ENCODE measurements at regions not wholly inside any gene's neighbourhood (a gene's known extent, or its start where the extent isn't known, plus 50 kb on each side); places are given as distances from the start of the nearest gene placed in this dataset.

DNA sequence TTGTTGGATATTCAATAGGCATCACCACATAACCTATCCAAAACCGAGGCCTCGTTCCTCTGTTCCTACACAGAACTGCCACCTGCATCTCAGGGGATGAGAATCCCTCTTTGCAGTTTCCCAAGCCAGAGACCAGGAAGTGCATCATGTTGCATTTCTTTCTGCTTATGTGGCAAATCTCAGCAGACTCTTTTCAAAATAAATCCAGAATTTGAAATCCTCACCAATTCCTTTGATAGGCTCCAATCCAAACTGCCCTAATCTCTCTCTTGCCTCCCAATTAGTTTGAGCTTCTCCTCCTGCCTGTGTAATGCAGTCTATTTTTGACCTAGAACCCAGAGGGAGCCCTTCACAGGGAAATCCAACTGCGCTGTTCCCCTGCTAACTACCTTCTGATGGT lies 215.5 kb downstream of the RNF144A start:
- no peaks in the 10 kb centered on the region for H3K36me3 ChIP-seq (ENCODE audit: control insufficient read depth in 1 of 2, insufficient read depth in 2 of 2, low read length in 2 of 2)
- H3K4me2 ChIP-seq (ENCODE audit: low read length) = no peak overlapping the region
- H3K9ac ChIP-seq (ENCODE audit: low read length) = no peak overlapping the region
- H2AFZ ChIP-seq (ENCODE audit: low read depth, low read length, poor library complexity, severe bottlenecking) = no peak overlapping the region
- no peaks in the 10 kb centered on the region for H3K9me3 ChIP-seq (ENCODE audit: control insufficient read depth in 1 of 2, insufficient read depth in 1 of 2, low read depth in 1 of 2, low read length in 2 of 2)
- ATAC-seq = no peak
- TF ChIP-seq YY1 (IDR thresholded peaks at IDR 0.05; ENCODE audit: extremely low read depth, insufficient replicate concordance, low read depth, low read length) (no peak), TCF7L2 (IDR thresholded peaks at IDR 0.05; ENCODE audit: borderline replicate concordance, extremely low read depth, insufficient read depth, insufficient read length) (no peak)
- TF ChIP-seq, protein P1, sequence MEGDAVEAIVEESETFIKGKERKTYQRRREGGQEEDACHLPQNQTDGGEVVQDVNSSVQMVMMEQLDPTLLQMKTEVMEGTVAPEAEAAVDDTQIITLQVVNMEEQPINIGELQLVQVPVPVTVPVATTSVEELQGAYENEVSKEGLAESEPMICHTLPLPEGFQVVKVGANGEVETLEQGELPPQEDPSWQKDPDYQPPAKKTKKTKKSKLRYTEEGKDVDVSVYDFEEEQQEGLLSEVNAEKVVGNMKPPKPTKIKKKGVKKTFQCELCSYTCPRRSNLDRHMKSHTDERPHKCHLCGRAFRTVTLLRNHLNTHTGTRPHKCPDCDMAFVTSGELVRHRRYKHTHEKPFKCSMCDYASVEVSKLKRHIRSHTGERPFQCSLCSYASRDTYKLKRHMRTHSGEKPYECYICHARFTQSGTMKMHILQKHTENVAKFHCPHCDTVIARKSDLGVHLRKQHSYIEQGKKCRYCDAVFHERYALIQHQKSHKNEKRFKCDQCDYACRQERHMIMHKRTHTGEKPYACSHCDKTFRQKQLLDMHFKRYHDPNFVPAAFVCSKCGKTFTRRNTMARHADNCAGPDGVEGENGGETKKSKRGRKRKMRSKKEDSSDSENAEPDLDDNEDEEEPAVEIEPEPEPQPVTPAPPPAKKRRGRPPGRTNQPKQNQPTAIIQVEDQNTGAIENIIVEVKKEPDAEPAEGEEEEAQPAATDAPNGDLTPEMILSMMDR (IDR thresholded peaks at IDR 0.05 in 2 of 3, conservative IDR thresholded peaks at IDR 0.05 in 1 of 3; ENCODE audit: borderline replicate concordance in 1 of 3, insufficient read depth in 1 of 3, low read depth in 2 of 3, low read length in 2 of 3) = no peak
- H3K27ac ChIP-seq (ENCODE audit: low read depth, low read length) = no peak overlapping the region
- CTCF ChIA-PET = no interaction called here
- no peak overlapping the region for H3K4me3 ChIP-seq (replicated peaks in 1 of 2; ENCODE audit: low read depth in 1 of 2, low read length in 2 of 2)
- POLR2A ChIA-PET = no interaction called here
- H4K20me1 ChIP-seq (ENCODE audit: insufficient read depth) = no peaks in the 10 kb centered on the region
- RAD21 ChIA-PET (ENCODE audit: low non-redundant PET in 1 of 2, low total read pairs in 2 of 2, uncharacterized antibody in 2 of 2, unreplicated experiment in 2 of 2) = no interaction called here
- no peak for DNase-seq (ENCODE audit: low read depth, low spot score)
- H3K4me1 ChIP-seq (ENCODE audit: control insufficient read depth in 1 of 2, insufficient read depth in 2 of 2, low read length in 2 of 2) = 0 out of 4 replicates have a peak, but pooled peaks cover 0 to 4% of the 10 kb centered on the region in 2 experiments
- no TSS peak for BruUV-seq (replicated peaks)
- intact Hi-C loops (cut with micrococcal nuclease) = no loop called here
- H3K79me2 ChIP-seq (ENCODE audit: insufficient read depth, low read length) = no peaks in the 10 kb centered on the region
- no peaks in the 10 kb centered on the region for H3K9me2 ChIP-seq (ENCODE audit: insufficient read depth)
- no peaks in the 10 kb centered on the region for H3K27me3 ChIP-seq (ENCODE audit: insufficient read depth, low read length)

DNA sequence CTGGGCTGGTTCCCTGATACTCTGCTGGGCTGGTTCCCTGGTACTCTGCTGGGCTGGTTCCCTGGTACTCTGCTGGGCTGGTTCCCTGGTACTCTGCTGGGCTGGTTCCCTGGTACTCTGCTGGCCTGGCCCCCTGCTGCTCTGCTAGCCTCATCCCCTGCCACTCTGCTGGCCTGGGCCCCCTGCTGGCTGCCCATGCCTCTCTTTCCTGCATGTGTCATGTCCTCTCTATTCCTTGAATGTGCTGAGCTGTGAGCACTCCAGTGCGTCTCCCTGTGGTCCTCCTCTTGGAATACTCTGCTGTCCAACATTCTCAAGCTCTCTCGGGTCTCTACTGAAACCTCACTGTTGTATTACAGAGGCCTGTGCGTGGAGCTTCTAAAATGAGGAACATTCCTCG lies 216.3 kb downstream of the RNF144A start:
- no peak overlapping the region for H3K9ac ChIP-seq (ENCODE audit: low read length)
- no peak overlapping the region for H3K27ac ChIP-seq (ENCODE audit: low read depth, low read length)
- DNase-seq (ENCODE audit: low read depth, low spot score) (no peak), ATAC-seq (peak; percentile 82)
- no peak overlapping the region for H2AFZ ChIP-seq (ENCODE audit: low read depth, low read length, poor library complexity, severe bottlenecking)
- intact Hi-C loops (cut with micrococcal nuclease) = no loop called here
- RAD21 ChIA-PET (ENCODE audit: low non-redundant PET in 1 of 2, low total read pairs in 2 of 2, uncharacterized antibody in 2 of 2, unreplicated experiment in 2 of 2) = no interaction called here
- no peak overlapping the region for H3K4me2 ChIP-seq (ENCODE audit: low read length)
- H4K20me1 ChIP-seq (ENCODE audit: insufficient read depth) = no peaks in the 10 kb centered on the region
- no peaks in the 10 kb centered on the region for H3K36me3 ChIP-seq (ENCODE audit: control insufficient read depth in 1 of 2, insufficient read depth in 2 of 2, low read length in 2 of 2)
- no peaks in the 10 kb centered on the region for H3K9me2 ChIP-seq (ENCODE audit: insufficient read depth)
- TF ChIP-seq ELF1 (IDR thresholded peaks at IDR 0.05; ENCODE audit: borderline replicate concordance, low read depth) (no peak), ZNF274 (IDR thresholded peaks at IDR 0.05; ENCODE audit: low read depth, low read length) (no peak)
- TF ChIP-seq, protein P1 (IDR thresholded peaks at IDR 0.05 in 2 of 3, conservative IDR thresholded peaks at IDR 0.05 in 1 of 3; ENCODE audit: borderline replicate concordance in 1 of 3, insufficient read depth in 1 of 3, low read depth in 2 of 3, low read length in 2 of 3) = peak in 2 of 3 experiments; percentile 33 to 41; a peak in 4 of 6 replicates
- no peaks in the 10 kb centered on the region for H3K79me2 ChIP-seq (ENCODE audit: insufficient read depth, low read length)
- CTCF ChIA-PET = no interaction called here
- H3K27me3 ChIP-seq (ENCODE audit: insufficient read depth, low read length) = no peaks in the 10 kb centered on the region
- POLR2A ChIA-PET = no interaction called here
- H3K4me1 ChIP-seq (ENCODE audit: control insufficient read depth in 1 of 2, insufficient read depth in 2 of 2, low read length in 2 of 2) = 0 out of 4 replicates have a peak, but pooled peaks cover 0 to 4% of the 10 kb centered on the region in 2 experiments
- H3K9me3 ChIP-seq (ENCODE audit: control insufficient read depth in 1 of 2, insufficient read depth in 1 of 2, low read depth in 1 of 2, low read length in 2 of 2) = no peaks in the 10 kb centered on the region
- BruUV-seq (replicated peaks) = no TSS peak
- H3K4me3 ChIP-seq (replicated peaks in 1 of 2; ENCODE audit: low read depth in 1 of 2, low read length in 2 of 2) = no peak overlapping the region
